GM12864 (cell line): ENCODE measurements at regions not wholly inside any gene's neighbourhood (a gene's known extent, or its start where the extent isn't known, plus 50 kb on each side); places are given as distances from the start of the nearest gene placed in this dataset.

Source experiments
- DNase-seq: peaks from one replicate; pipeline ENCODE4 v3.0.0-alpha.2; 2011; ENCODE audit warnings: low read depth
- H3K4me3 ChIP-seq: 2 replicates; pipeline ENCODE4 v1.5.1; 2011; ENCODE audit warnings: mild to moderate bottlenecking, low read depth, low read length, control low read depth
- TF ChIP-seq, protein P1 (sequence below): IDR thresholded peaks from 2 replicates; pipeline ENCODE4 v1.5.1; 2011; ENCODE audit warnings: low read depth, mild to moderate bottlenecking, moderate library complexity, low read length, control low read depth, inconsistent platforms; ENCODE audit errors: missing control alignments

GRCh38 chr12:105850103-105850968 lies 288.4 kb downstream of the NUAK1 start:
- TF ChIP-seq, protein P1, sequence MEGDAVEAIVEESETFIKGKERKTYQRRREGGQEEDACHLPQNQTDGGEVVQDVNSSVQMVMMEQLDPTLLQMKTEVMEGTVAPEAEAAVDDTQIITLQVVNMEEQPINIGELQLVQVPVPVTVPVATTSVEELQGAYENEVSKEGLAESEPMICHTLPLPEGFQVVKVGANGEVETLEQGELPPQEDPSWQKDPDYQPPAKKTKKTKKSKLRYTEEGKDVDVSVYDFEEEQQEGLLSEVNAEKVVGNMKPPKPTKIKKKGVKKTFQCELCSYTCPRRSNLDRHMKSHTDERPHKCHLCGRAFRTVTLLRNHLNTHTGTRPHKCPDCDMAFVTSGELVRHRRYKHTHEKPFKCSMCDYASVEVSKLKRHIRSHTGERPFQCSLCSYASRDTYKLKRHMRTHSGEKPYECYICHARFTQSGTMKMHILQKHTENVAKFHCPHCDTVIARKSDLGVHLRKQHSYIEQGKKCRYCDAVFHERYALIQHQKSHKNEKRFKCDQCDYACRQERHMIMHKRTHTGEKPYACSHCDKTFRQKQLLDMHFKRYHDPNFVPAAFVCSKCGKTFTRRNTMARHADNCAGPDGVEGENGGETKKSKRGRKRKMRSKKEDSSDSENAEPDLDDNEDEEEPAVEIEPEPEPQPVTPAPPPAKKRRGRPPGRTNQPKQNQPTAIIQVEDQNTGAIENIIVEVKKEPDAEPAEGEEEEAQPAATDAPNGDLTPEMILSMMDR: no peak
- DNase-seq: no peak
- H3K4me3 ChIP-seq: no peak overlapping the region

DNA sequence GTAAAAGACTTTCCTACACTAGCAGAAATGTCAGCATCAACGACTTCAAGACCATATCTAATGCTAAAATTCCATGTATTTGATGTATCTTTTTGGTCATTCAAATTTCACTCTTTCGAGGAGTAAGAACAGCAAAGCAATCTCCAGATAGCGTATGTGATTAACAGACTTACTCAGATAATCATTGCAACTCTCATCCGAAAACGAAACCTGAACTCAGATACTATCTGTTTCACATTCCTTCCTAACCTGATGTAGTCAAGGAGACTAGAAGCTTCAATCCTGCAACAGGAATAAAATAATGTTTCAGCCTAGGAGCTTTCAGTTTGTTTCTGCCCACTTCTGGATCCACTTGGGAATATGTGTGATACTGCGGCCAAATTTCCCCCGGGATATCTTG lies 286.3 kb downstream of the NUAK1 start:
- TF ChIP-seq, protein P1: no peak
- H3K4me3 ChIP-seq: no peak overlapping the region
- no peak for DNase-seq

- H3K4me3 ChIP-seq: no peak overlapping the region
- TF ChIP-seq, protein P1: no peak
- no peak for DNase-seq
Observed at GRCh38 chr12:105852951-105853350, 285.8 kb downstream of the NUAK1 start.

DNA sequence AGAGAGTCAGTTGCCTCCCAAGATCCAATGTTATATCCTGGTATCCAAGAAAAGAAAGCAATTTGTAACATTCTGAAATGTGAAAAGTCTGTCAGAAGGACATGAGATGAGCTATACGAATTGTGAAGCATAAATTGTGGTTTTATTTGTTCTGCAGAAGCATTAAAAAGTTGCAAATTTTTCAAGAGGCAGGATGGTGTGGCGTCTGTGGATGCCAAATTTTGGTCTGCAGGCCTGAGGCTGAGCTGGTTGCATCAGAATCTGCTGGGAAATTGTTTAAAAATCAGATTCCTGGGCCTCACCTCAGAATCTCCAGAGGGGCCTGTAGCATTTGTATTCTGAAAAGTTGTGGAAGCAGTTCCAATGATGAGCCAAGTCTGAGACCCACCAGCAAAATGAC lies 284.7 kb downstream of the NUAK1 start:
- DNase-seq: no peak
- H3K4me3 ChIP-seq: no peak overlapping the region
- TF ChIP-seq, protein P1: no peak

- DNase-seq: no peak
- TF ChIP-seq, protein P1: no peak
- no peak overlapping the region for H3K4me3 ChIP-seq
Observed at GRCh38 chr12:105855361-105856047, 283.2 kb downstream of the NUAK1 start.

DNA sequence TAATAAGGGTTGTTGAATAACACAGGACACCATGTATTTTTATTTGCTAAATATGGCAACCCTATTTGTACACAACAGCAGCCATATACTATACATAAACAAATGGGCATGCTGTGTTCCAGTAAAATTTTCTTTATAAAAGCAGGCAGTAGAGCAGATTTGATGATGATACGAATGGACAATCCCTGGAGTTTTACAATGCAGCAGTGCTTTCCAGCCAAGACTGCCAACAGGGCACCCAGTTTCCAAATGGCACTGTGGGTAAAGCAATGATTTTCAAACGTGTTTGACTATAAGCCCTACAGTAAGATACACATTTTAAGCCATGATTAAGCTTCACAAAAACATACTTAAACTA lies 282.7 kb downstream of the NUAK1 start:
- TF ChIP-seq, protein P1: no peak
- DNase-seq: no peak
- H3K4me3 ChIP-seq: no peak overlapping the region
